CD14-positive monocyte (primary cell): ENCODE measurements at regions not wholly inside any gene's neighbourhood (a gene's known extent, or its start where the extent isn't known, plus 50 kb on each side); places are given as distances from the start of the nearest gene placed in this dataset.

Experiments used
- DNase-seq, 3 donors: peaks; one replicate each; pipeline ENCODE4 v3.0.0-alpha.2; 2011 to 2022
- H2AFZ ChIP-seq: 2 replicates; pipeline ENCODE4 v1.6.0; 2012; ENCODE audit warnings: mild to moderate bottlenecking, low read depth, low read length, inconsistent platforms; ENCODE audit not compliant: insufficient read depth, poor library complexity, severe bottlenecking
- H3K27ac ChIP-seq, 2 donors: 1 replicate in 1 of 2; 2 replicates in 1 of 2; pipeline ENCODE4 v1.5.1; 2012 to 2013; ENCODE audit warnings: low read length in 2 of 2, control low read depth in 1 of 2, inconsistent platforms in 1 of 2, low read depth in 1 of 2, mild to moderate bottlenecking in 1 of 2
- H3K27me3 ChIP-seq, 2 donors: one replicate each; pipeline versions ENCODE4 v1.6.0 to v1.6.1; 2011 to 2013; ENCODE audit warnings: low read length in 2 of 2; ENCODE audit not compliant: control insufficient read depth in 2 of 2, insufficient read depth in 2 of 2
- H3K36me3 ChIP-seq, 2 donors: replicated peaks in 1 of 2; 1 replicate in 1 of 2; 2 replicates in 1 of 2; pipeline versions ENCODE4 v1.5.1 to v1.6.1; 2012 to 2013; ENCODE audit warnings: low read length in 2 of 2, control low read depth in 1 of 2, inconsistent platforms in 1 of 2, mild to moderate bottlenecking in 1 of 2; ENCODE audit not compliant: insufficient read depth in 2 of 2, control insufficient read depth in 1 of 2
- H3K4me1 ChIP-seq, 2 donors: 1 replicate in 1 of 2; 2 replicates in 1 of 2; pipeline versions ENCODE4 v1.5.1 to v1.6.1; 2012 to 2013; ENCODE audit warnings: low read length in 2 of 2, control low read depth in 1 of 2, inconsistent platforms in 1 of 2, mild to moderate bottlenecking in 1 of 2, moderate library complexity in 1 of 2; ENCODE audit not compliant: insufficient read depth in 2 of 2, control insufficient read depth in 1 of 2
- H3K4me2 ChIP-seq: replicated peaks from 2 replicates; pipeline ENCODE3; 2012; ENCODE audit warnings: low read length, moderate library complexity, mild to moderate bottlenecking; ENCODE audit not compliant: poor library complexity, severe bottlenecking; ENCODE audit errors: extremely low read depth
- H3K4me3 ChIP-seq, 3 experiments: fragments of 200-600 bp in 1 of 3; sonication (generic) in 1 of 3; replicated peaks in 1 of 3; 1 replicate in 2 of 3; 2 replicates in 1 of 3; pipeline ENCODE4 v1.5.1; 2011 to 2013; ENCODE audit warnings: low read length in 3 of 3, mild to moderate bottlenecking in 3 of 3, control low read depth in 2 of 3, low read depth in 2 of 3, inconsistent platforms in 1 of 3, moderate library complexity in 1 of 3
- H3K79me2 ChIP-seq: 2 replicates; pipeline ENCODE4 v1.6.0; 2012; ENCODE audit warnings: mild to moderate bottlenecking, control low read depth, inconsistent platforms, low read length, moderate library complexity; ENCODE audit not compliant: insufficient read depth
- H3K9ac ChIP-seq: 2 replicates; pipeline ENCODE4 v1.6.0; 2017; ENCODE audit warnings: low read length, mild to moderate bottlenecking; ENCODE audit not compliant: insufficient read depth, poor library complexity, severe bottlenecking
- H3K9me3 ChIP-seq, 2 donors: replicated peaks in 1 of 2; 1 replicate in 1 of 2; 2 replicates in 1 of 2; pipeline versions ENCODE4 v1.5.1 to v1.6.1; 2012 to 2013; ENCODE audit warnings: low read length in 2 of 2, control low read depth in 1 of 2; ENCODE audit not compliant: control insufficient read depth in 1 of 2, insufficient read depth in 1 of 2
- H4K20me1 ChIP-seq: 2 replicates; pipeline ENCODE4 v1.6.0; 2012; ENCODE audit warnings: mild to moderate bottlenecking, low read length, control low read depth, moderate library complexity; ENCODE audit not compliant: insufficient read depth
- H3K27ac Mint-ChIP-seq, 7 donors: one replicate each; pipeline ENCODE4 v1.8.0; 2020; ENCODE audit warnings: mild to moderate bottlenecking in 7 of 7, mixed read lengths in 7 of 7, moderate library complexity in 6 of 7, inconsistent platforms in 2 of 7
- H3K27me3 Mint-ChIP-seq, 3 donors: one replicate each; pipeline ENCODE4 v1.8.0; 2021 to 2022; ENCODE audit warnings: low read depth in 3 of 3, mild to moderate bottlenecking in 3 of 3, mixed read lengths in 3 of 3, moderate library complexity in 3 of 3, inconsistent platforms in 1 of 3
- H3K36me3 Mint-ChIP-seq, 2 donors: one replicate each; pipeline ENCODE4 v1.8.0; 2020; ENCODE audit warnings: mixed read lengths in 2 of 2, inconsistent platforms in 1 of 2, mild to moderate bottlenecking in 1 of 2
- H3K4me1 Mint-ChIP-seq: one replicate; pipeline ENCODE4 v1.8.0; 2020; ENCODE audit warnings: mild to moderate bottlenecking, mixed read lengths
- H3K4me3 Mint-ChIP-seq, 2 donors: one replicate each; pipeline ENCODE4 v1.8.0; 2020; ENCODE audit warnings: mild to moderate bottlenecking in 2 of 2, mixed read lengths in 2 of 2, moderate library complexity in 1 of 2
- H3K9me3 Mint-ChIP-seq, 7 donors: one replicate each; pipeline ENCODE4 v1.8.0; 2020 to 2022; ENCODE audit warnings: mixed read lengths in 7 of 7, mild to moderate bottlenecking in 6 of 7, moderate library complexity in 6 of 7, inconsistent platforms in 2 of 7
- WGBS: methylation state at CpG from one replicate; pipeline ENCODE4 v1.1.5; 2013; ENCODE audit warnings: missing lambda C conversion rate; ENCODE audit not compliant: insufficient coverage; 5-methylcytosine and 5-hydroxymethylcytosine counted together
- intact Hi-C, 2 donors: fragments of 100-400 bp; cut with micrococcal nuclease; formaldehyde crosslinking; loops; one replicate each; pipeline versions ENCODE4 v1.15.0 to v1.15.1; 2023
- TF ChIP-seq, protein P1 (sequence below): fragments of 200-600 bp; IDR thresholded peaks from one replicate; pipeline ENCODE4 v1.8.0; 2022; ENCODE audit warnings: antibody characterized with exemption, mild to moderate bottlenecking

DNA sequence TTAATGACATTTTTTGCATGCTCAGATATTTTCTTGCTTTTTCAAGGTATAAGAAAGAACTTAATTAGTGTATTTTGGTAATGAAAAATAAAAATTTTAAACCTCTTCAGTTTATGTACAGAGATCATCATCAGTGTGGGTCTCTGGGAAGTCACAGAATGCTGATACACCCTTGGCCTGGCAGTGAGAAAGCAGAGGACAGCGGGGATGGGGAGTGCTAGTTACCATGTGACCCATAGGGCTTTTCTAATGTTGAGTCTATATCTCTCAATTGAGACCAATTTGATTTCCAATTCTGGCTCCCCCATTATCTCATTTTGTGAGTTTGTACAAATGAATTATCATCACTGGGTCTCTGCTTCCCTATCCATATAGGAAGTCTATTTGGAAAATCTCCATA lies 305.7 kb downstream of the CYRIA start:
- Histone ChIP-seq H3K9ac (no peak overlapping the region), H4K20me1 (no peaks in the 10 kb centered on the region), H3K4me1 (no peaks in the 10 kb centered on the region), H3K79me2 (no peaks in the 10 kb centered on the region), H2AFZ (no peak overlapping the region), H3K4me2 (no peak overlapping the region), H3K36me3 (no peaks in the 10 kb centered on the region), H3K9me3 (peaks cover 6 to 9% of the 10 kb centered on the region in 2 donors), H3K27ac (no peak overlapping the region), H3K27me3 (no peaks in the 10 kb centered on the region), H3K4me3 (no peak overlapping the region)
- H3K27ac Mint-ChIP-seq: no peak overlapping the region
- no peaks in the 10 kb centered on the region for H3K36me3 Mint-ChIP-seq
- H3K27me3 Mint-ChIP-seq: peaks cover 0 to 4% (median 0%) of the 10 kb centered on the region in 3 donors
- no CpG with 5 or more reads among the region's 1 CpG for WGBS
- H3K4me1 Mint-ChIP-seq: no peaks in the 10 kb centered on the region
- peaks cover 2 to 15% (median 10%) of the 10 kb centered on the region in 7 donors for H3K9me3 Mint-ChIP-seq
- TF ChIP-seq, protein P1, sequence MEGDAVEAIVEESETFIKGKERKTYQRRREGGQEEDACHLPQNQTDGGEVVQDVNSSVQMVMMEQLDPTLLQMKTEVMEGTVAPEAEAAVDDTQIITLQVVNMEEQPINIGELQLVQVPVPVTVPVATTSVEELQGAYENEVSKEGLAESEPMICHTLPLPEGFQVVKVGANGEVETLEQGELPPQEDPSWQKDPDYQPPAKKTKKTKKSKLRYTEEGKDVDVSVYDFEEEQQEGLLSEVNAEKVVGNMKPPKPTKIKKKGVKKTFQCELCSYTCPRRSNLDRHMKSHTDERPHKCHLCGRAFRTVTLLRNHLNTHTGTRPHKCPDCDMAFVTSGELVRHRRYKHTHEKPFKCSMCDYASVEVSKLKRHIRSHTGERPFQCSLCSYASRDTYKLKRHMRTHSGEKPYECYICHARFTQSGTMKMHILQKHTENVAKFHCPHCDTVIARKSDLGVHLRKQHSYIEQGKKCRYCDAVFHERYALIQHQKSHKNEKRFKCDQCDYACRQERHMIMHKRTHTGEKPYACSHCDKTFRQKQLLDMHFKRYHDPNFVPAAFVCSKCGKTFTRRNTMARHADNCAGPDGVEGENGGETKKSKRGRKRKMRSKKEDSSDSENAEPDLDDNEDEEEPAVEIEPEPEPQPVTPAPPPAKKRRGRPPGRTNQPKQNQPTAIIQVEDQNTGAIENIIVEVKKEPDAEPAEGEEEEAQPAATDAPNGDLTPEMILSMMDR: no peak
- no peak for DNase-seq
- intact Hi-C loops: no loop called here
- no peak overlapping the region for H3K4me3 Mint-ChIP-seq

DNA sequence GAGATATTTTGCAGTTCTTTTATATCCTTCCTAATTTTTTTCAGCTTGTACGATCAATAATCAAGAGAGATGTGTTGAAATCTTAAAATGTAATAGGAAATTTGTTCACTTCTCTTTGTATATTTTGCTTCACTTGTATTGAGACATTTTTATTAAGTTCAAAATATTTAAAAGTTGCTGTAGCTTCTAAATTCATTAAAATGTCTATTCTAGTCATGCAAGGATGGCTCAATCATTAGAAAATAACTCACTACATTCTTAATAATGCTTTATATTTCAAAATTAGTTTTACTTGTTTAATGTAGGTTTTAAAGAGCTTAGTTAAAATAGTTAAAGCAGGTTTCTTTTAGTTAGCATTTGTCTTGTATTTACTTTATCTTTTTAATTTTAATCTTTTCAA lies 308.4 kb downstream of the CYRIA start:
- H4K20me1 ChIP-seq: no peaks in the 10 kb centered on the region
- no peaks in the 10 kb centered on the region for H3K4me1 ChIP-seq
- H3K36me3 ChIP-seq: no peaks in the 10 kb centered on the region
- no peaks in the 10 kb centered on the region for H3K36me3 Mint-ChIP-seq
- no peak overlapping the region for H3K9ac ChIP-seq
- peaks cover 0 to 4% (median 2%) of the 10 kb centered on the region in 3 donors for H3K27me3 Mint-ChIP-seq
- H3K4me3 ChIP-seq: no peak overlapping the region
- no peak overlapping the region for H3K4me2 ChIP-seq
- no peaks in the 10 kb centered on the region for H3K79me2 ChIP-seq
- intact Hi-C loops: no loop called here
- H3K27ac ChIP-seq: no peak overlapping the region
- no peak overlapping the region for H3K4me3 Mint-ChIP-seq
- TF ChIP-seq, protein P1: no peak
- no CpG with 5 or more reads among the region's 1 CpG for WGBS
- peaks cover 5 to 22% (median 18%) of the 10 kb centered on the region in 7 donors for H3K9me3 Mint-ChIP-seq
- H3K9me3 ChIP-seq: peaks cover 6 to 9% of the 10 kb centered on the region in 2 donors
- H3K4me1 Mint-ChIP-seq: no peaks in the 10 kb centered on the region
- no peak overlapping the region for H2AFZ ChIP-seq
- no peaks in the 10 kb centered on the region for H3K27me3 ChIP-seq
- no peak for DNase-seq
- no peak overlapping the region for H3K27ac Mint-ChIP-seq
